ENCODE measurements at regions not wholly inside any gene's neighbourhood (a gene's known extent, or its start where the extent isn't known, plus 50 kb on each side); places are given as distances from the start of the nearest gene placed in this dataset.

- WGBS, 2 donors (ENCODE audit: extremely low coverage in 2 of 2, insufficient read length in 2 of 2, insufficient replicate concordance in 1 of 2): no CpG with 5 or more reads among the region's 6 CpGs
- Histone ChIP-seq H3K27me3 (ENCODE audit: control insufficient read depth in 3 of 3, insufficient read depth in 3 of 3, low read depth in 1 of 3, low read length in 3 of 3) (no peaks in the 10 kb centered on the region), H2AFZ (ENCODE audit: low read length) (peak overlapping the region; percentile 17), H4K91ac (ENCODE audit: low read depth, low read length, poor library complexity) (no peak overlapping the region), H3K9me3 (replicated peaks in 1 of 2; ENCODE audit: control insufficient read depth in 2 of 2, insufficient read depth in 1 of 2, low read depth in 1 of 2, low read length in 2 of 2) (no peaks in the 10 kb centered on the region), H3K4me3 (ENCODE audit: low read length in 2 of 2) (no peak overlapping the region), H2BK5ac (ENCODE audit: low read length) (no peak overlapping the region), H3K14ac (ENCODE audit: low read length) (no peak overlapping the region), H3K18ac (ENCODE audit: low read length) (peak overlapping the region; percentile 59), H3K36me3 (replicated peaks in 1 of 2; ENCODE audit: control insufficient read depth in 2 of 2, insufficient read depth in 2 of 2, low read length in 2 of 2) (no peaks in the 10 kb centered on the region), H3K27ac (replicated peaks; ENCODE audit: low read length) (peak overlapping the region; percentile 58), H4K8ac (ENCODE audit: low read depth, low read length) (no peak overlapping the region), H3K9ac (ENCODE audit: low read depth, low read length, poor library complexity) (peak overlapping the region; percentile 13), H3K4me2 (ENCODE audit: insufficient read depth, low read length, poor library complexity, severe bottlenecking) (no peak overlapping the region), H2BK12ac (ENCODE audit: low read length) (no peak overlapping the region), H2BK15ac (ENCODE audit: low read length) (no peak overlapping the region), H3K4me1 (ENCODE audit: control insufficient read depth in 2 of 2, insufficient read depth in 1 of 2, low read depth in 1 of 2, low read length in 2 of 2) (peaks cover 0 to 5% of the 10 kb centered on the region in 2 donors), H2AK5ac (ENCODE audit: low read depth, low read length) (peak overlapping the region; percentile 26), H2BK120ac (ENCODE audit: low read depth, low read length) (no peak overlapping the region), H3K79me1 (ENCODE audit: low read depth, low read length) (no peaks in the 10 kb centered on the region), H3K23ac (ENCODE audit: low read depth, low read length, poor library complexity) (no peak overlapping the region), H3K4ac (ENCODE audit: low read length) (no peak overlapping the region)
- peak; percentile 43 for DNase-seq (ENCODE audit: low spot score)
Measured at GRCh38 chr10:10092581-10092980, 925.1 kb upstream of the CELF2 start.

GRCh38 chr10:10093021-10093420 lies 924.7 kb upstream of the CELF2 start:
- no peak overlapping the region for H3K9ac ChIP-seq (ENCODE audit: low read depth, low read length, poor library complexity)
- H2BK5ac ChIP-seq (ENCODE audit: low read length): no peak overlapping the region
- H2BK15ac ChIP-seq (ENCODE audit: low read length): no peak overlapping the region
- H2BK120ac ChIP-seq (ENCODE audit: low read depth, low read length): no peak overlapping the region
- peaks cover 0 to 5% of the 10 kb centered on the region in 2 donors for H3K4me1 ChIP-seq (ENCODE audit: control insufficient read depth in 2 of 2, insufficient read depth in 1 of 2, low read depth in 1 of 2, low read length in 2 of 2)
- no peak overlapping the region for H3K14ac ChIP-seq (ENCODE audit: low read length)
- no peak overlapping the region for H3K23ac ChIP-seq (ENCODE audit: low read depth, low read length, poor library complexity)
- H3K27ac ChIP-seq (replicated peaks; ENCODE audit: low read length): peak overlapping the region; percentile 58
- H3K4me3 ChIP-seq (ENCODE audit: low read length in 2 of 2): no peak overlapping the region
- H2AFZ ChIP-seq (ENCODE audit: low read length): no peak overlapping the region
- WGBS, 2 donors (ENCODE audit: extremely low coverage in 2 of 2, insufficient read length in 2 of 2, insufficient replicate concordance in 1 of 2): no CpG with 5 or more reads among the region's 3 CpGs
- H3K36me3 ChIP-seq (replicated peaks in 1 of 2; ENCODE audit: control insufficient read depth in 2 of 2, insufficient read depth in 2 of 2, low read length in 2 of 2): no peaks in the 10 kb centered on the region
- H3K4ac ChIP-seq (ENCODE audit: low read length): no peak overlapping the region
- H3K18ac ChIP-seq (ENCODE audit: low read length): peak overlapping the region; percentile 59
- H2AK5ac ChIP-seq (ENCODE audit: low read depth, low read length): peak overlapping the region; percentile 26
- no peak overlapping the region for H4K91ac ChIP-seq (ENCODE audit: low read depth, low read length, poor library complexity)
- no peak overlapping the region for H2BK12ac ChIP-seq (ENCODE audit: low read length)
- H3K4me2 ChIP-seq (ENCODE audit: insufficient read depth, low read length, poor library complexity, severe bottlenecking): no peak overlapping the region
- no peaks in the 10 kb centered on the region for H3K27me3 ChIP-seq (ENCODE audit: control insufficient read depth in 3 of 3, insufficient read depth in 3 of 3, low read depth in 1 of 3, low read length in 3 of 3)
- H4K8ac ChIP-seq (ENCODE audit: low read depth, low read length): no peak overlapping the region
- no peak for DNase-seq (ENCODE audit: low spot score)
- no peaks in the 10 kb centered on the region for H3K79me1 ChIP-seq (ENCODE audit: low read depth, low read length)
- no peaks in the 10 kb centered on the region for H3K9me3 ChIP-seq (replicated peaks in 1 of 2; ENCODE audit: control insufficient read depth in 2 of 2, insufficient read depth in 1 of 2, low read depth in 1 of 2, low read length in 2 of 2)

GRCh38 chr10:10094691-10095090 lies 923.0 kb upstream of the CELF2 start:
- H2BK5ac ChIP-seq (ENCODE audit: low read length): no peak overlapping the region
- H3K9ac ChIP-seq (ENCODE audit: low read depth, low read length, poor library complexity): no peak overlapping the region
- no peaks in the 10 kb centered on the region for H3K79me1 ChIP-seq (ENCODE audit: low read depth, low read length)
- no peak for DNase-seq (ENCODE audit: low spot score)
- H3K4me2 ChIP-seq (ENCODE audit: insufficient read depth, low read length, poor library complexity, severe bottlenecking): no peak overlapping the region
- no peak overlapping the region for H2AFZ ChIP-seq (ENCODE audit: low read length)
- H2BK15ac ChIP-seq (ENCODE audit: low read length): no peak overlapping the region
- no peak overlapping the region for H3K27ac ChIP-seq (replicated peaks; ENCODE audit: low read length)
- H4K8ac ChIP-seq (ENCODE audit: low read depth, low read length): no peak overlapping the region
- no peak overlapping the region for H2BK120ac ChIP-seq (ENCODE audit: low read depth, low read length)
- no peak overlapping the region for H3K23ac ChIP-seq (ENCODE audit: low read depth, low read length, poor library complexity)
- peaks cover 0 to 5% of the 10 kb centered on the region in 2 donors for H3K4me1 ChIP-seq (ENCODE audit: control insufficient read depth in 2 of 2, insufficient read depth in 1 of 2, low read depth in 1 of 2, low read length in 2 of 2)
- no peaks in the 10 kb centered on the region for H3K9me3 ChIP-seq (replicated peaks in 1 of 2; ENCODE audit: control insufficient read depth in 2 of 2, insufficient read depth in 1 of 2, low read depth in 1 of 2, low read length in 2 of 2)
- no peak overlapping the region for H4K91ac ChIP-seq (ENCODE audit: low read depth, low read length, poor library complexity)
- H3K27me3 ChIP-seq (ENCODE audit: control insufficient read depth in 3 of 3, insufficient read depth in 3 of 3, low read depth in 1 of 3, low read length in 3 of 3): no peaks in the 10 kb centered on the region
- H3K4ac ChIP-seq (ENCODE audit: low read length): no peak overlapping the region
- no peak overlapping the region for H2AK5ac ChIP-seq (ENCODE audit: low read depth, low read length)
- H3K36me3 ChIP-seq (replicated peaks in 1 of 2; ENCODE audit: control insufficient read depth in 2 of 2, insufficient read depth in 2 of 2, low read length in 2 of 2): no peaks in the 10 kb centered on the region
- no peak overlapping the region for H2BK12ac ChIP-seq (ENCODE audit: low read length)
- no peak overlapping the region for H3K4me3 ChIP-seq (ENCODE audit: low read length in 2 of 2)
- WGBS, 2 donors (ENCODE audit: extremely low coverage in 2 of 2, insufficient read length in 2 of 2, insufficient replicate concordance in 1 of 2): no CpG with 5 or more reads among the region's 5 CpGs
- no peak overlapping the region for H3K18ac ChIP-seq (ENCODE audit: low read length)
- H3K14ac ChIP-seq (ENCODE audit: low read length): no peak overlapping the region

DNA sequence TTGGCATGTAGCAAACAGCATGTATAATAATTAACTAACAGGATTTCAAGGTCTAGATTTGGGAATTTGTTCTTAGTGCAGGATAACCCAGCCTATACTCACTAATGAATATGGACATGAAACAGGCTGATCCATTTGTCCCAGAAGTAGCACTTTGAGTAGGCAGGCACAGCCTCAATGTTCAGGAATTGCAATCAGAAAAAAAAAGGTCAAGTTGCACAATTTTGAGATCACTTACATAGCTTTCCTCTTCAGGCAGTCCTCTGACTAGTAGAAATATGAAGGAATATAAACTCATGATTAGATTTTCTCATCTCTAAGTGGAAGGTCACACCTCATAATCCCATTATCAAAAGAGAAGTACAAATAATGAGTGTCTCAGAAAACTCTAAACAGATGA lies 921.4 kb upstream of the CELF2 start:
- no peak overlapping the region for H3K4me3 ChIP-seq (ENCODE audit: low read length in 2 of 2)
- no peak overlapping the region for H4K91ac ChIP-seq (ENCODE audit: low read depth, low read length, poor library complexity)
- no peak overlapping the region for H4K8ac ChIP-seq (ENCODE audit: low read depth, low read length)
- peaks cover 0 to 5% of the 10 kb centered on the region in 2 donors for H3K4me1 ChIP-seq (ENCODE audit: control insufficient read depth in 2 of 2, insufficient read depth in 1 of 2, low read depth in 1 of 2, low read length in 2 of 2)
- H2BK15ac ChIP-seq (ENCODE audit: low read length): no peak overlapping the region
- no peak overlapping the region for H2BK120ac ChIP-seq (ENCODE audit: low read depth, low read length)
- no peak overlapping the region for H2BK5ac ChIP-seq (ENCODE audit: low read length)
- no peak overlapping the region for H3K23ac ChIP-seq (ENCODE audit: low read depth, low read length, poor library complexity)
- H3K14ac ChIP-seq (ENCODE audit: low read length): no peak overlapping the region
- no peak for DNase-seq (ENCODE audit: low spot score)
- no peaks in the 10 kb centered on the region for H3K9me3 ChIP-seq (replicated peaks in 1 of 2; ENCODE audit: control insufficient read depth in 2 of 2, insufficient read depth in 1 of 2, low read depth in 1 of 2, low read length in 2 of 2)
- H3K79me1 ChIP-seq (ENCODE audit: low read depth, low read length): no peaks in the 10 kb centered on the region
- H3K4ac ChIP-seq (ENCODE audit: low read length): no peak overlapping the region
- no peak overlapping the region for H2AFZ ChIP-seq (ENCODE audit: low read length)
- no peaks in the 10 kb centered on the region for H3K27me3 ChIP-seq (ENCODE audit: control insufficient read depth in 3 of 3, insufficient read depth in 3 of 3, low read depth in 1 of 3, low read length in 3 of 3)
- H3K4me2 ChIP-seq (ENCODE audit: insufficient read depth, low read length, poor library complexity, severe bottlenecking): no peak overlapping the region
- H2BK12ac ChIP-seq (ENCODE audit: low read length): no peak overlapping the region
- no peak overlapping the region for H3K27ac ChIP-seq (replicated peaks; ENCODE audit: low read length)
- H2AK5ac ChIP-seq (ENCODE audit: low read depth, low read length): no peak overlapping the region
- no peaks in the 10 kb centered on the region for H3K36me3 ChIP-seq (replicated peaks in 1 of 2; ENCODE audit: control insufficient read depth in 2 of 2, insufficient read depth in 2 of 2, low read length in 2 of 2)
- H3K9ac ChIP-seq (ENCODE audit: low read depth, low read length, poor library complexity): no peak overlapping the region
- H3K18ac ChIP-seq (ENCODE audit: low read length): no peak overlapping the region

All from neuronal stem cell (in vitro differentiated cells).